ENCODE measurements at regions not wholly inside any gene's neighbourhood (a gene's known extent, or its start where the extent isn't known, plus 50 kb on each side); places are given as distances from the start of the nearest gene placed in this dataset.

DNA sequence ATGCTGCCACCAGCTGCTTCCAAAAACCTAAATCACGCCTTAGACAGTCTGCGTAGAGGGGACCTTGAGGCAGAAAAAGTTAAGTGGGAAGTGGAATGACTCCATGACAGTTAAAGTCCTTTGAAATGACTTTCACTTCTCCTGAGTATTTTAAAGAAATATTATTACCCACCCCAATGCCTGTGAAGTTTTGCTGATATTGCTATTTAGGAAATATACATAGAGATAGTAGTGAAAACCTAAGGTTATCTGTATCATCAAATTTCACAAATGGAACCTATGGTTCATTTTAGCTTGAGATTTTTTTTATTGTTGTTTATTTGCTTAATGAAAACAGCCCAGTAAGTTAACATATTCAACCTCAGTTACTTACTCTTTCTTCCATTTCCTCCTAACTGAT is 182.1 kb upstream of the FBXL4 start:
- Mint-ChIP-seq H3K4me3 (no peak overlapping the region), H3K36me3 (ENCODE audit: low read depth) (no peaks in the 10 kb centered on the region), H3K4me1 (ENCODE audit: low read depth) (peaks cover 10% of the 10 kb centered on the region), H3K27me3 (peaks cover 5% of the 10 kb centered on the region), H3K27ac (peak overlapping the region; percentile 60), H3K9me3 (no peaks in the 10 kb centered on the region)
- intact Hi-C loops (cut with micrococcal nuclease), result no loop called here

DNA sequence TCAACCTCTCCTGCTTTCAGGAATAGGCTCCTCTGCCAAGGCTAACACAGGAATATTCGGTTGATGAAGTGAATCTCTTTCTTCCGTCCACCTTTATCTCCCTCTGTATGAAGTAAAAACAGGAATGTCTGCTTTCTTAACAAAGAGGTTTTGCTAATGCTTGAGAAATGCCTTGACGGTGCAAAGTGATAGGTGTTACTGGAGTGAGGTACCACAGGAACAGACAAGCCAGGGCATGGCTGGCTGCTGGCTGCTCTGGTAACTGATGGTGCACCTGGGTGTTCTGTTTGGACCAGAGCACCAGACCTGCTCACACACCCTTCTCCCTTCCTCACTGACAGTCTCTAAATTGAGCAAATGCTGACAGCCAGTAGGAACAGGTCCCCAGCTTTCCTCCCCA is 174.0 kb upstream of the FBXL4 start:
- Mint-ChIP-seq H3K4me1 (ENCODE audit: low read depth) (no peaks in the 10 kb centered on the region), H3K27me3 (peaks cover 6% of the 10 kb centered on the region), H3K9me3 (no peaks in the 10 kb centered on the region), H3K4me3 (no peak overlapping the region), H3K36me3 (ENCODE audit: low read depth) (no peaks in the 10 kb centered on the region), H3K27ac (no peak overlapping the region)
- intact Hi-C loops (cut with micrococcal nuclease), result no loop called here

DNA sequence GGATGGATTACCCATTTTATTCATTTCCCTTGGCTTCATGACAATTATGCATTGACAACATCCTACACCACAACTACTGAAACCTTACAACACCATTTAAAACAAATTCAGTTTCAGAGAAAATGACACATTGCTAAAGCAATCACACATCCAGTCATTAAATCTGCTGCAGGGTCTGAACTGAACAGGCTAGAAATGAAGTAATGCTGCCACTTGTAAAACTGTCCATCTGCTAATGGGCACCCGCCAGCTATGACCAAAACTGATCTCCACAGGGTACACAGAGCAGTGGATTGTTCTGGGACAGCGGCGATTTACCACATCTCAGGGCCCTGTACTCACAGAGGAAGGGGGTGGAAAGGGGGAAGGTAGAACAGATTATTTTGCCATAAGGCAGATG is 172.9 kb upstream of the FBXL4 start:
- Mint-ChIP-seq H3K9me3 (no peaks in the 10 kb centered on the region), H3K27me3 (peaks cover 4% of the 10 kb centered on the region), H3K4me3 (no peak overlapping the region), H3K36me3 (ENCODE audit: low read depth) (no peaks in the 10 kb centered on the region), H3K4me1 (ENCODE audit: low read depth) (no peaks in the 10 kb centered on the region), H3K27ac (no peak overlapping the region)
- intact Hi-C loops (cut with micrococcal nuclease), result no loop called here

DNA sequence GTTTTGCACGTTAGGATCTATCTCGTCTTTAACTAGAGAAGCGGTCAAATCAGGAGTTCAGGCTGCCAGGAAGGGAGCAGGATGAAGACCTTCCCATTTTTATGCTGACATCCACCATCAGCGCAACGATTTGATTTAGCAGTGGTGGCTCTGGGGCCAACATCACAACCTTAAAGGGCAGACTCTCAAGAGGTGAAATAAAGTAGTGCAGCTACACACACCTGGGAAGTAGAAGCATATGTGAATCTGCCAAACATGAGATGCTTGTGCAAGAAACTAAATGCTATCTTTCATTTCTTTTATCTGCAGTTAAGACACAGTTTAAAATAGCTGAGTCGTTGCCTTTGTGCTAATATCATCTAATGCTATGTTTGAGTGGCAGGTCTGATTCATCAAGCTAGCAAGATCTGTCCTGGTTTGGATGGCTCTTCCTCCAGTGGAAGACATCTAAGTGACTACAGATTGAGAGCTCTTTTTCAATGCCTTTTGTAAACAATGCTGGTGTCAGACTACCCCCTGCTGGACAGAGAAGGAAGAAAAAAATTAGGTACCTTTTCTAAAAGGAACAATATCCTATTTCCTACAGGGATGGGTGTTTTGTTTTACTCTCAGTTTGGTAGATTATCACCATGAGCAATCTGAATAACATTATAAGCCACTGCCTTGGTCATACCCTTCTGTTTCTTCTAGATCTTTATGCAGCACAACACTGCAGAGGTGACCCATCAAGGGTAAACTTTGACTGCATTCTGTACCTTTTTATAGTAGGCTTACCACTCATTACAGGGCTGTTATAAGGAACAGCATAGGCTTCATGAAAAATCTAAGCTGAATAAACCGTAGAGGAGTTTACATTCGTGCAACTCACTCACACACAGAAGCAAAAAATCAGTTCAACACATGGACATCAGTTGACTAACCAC is 171.6 kb upstream of the FBXL4 start:
- Mint-ChIP-seq H3K27me3 (peaks cover 4% of the 10 kb centered on the region), H3K4me3 (no peak overlapping the region)

DNA sequence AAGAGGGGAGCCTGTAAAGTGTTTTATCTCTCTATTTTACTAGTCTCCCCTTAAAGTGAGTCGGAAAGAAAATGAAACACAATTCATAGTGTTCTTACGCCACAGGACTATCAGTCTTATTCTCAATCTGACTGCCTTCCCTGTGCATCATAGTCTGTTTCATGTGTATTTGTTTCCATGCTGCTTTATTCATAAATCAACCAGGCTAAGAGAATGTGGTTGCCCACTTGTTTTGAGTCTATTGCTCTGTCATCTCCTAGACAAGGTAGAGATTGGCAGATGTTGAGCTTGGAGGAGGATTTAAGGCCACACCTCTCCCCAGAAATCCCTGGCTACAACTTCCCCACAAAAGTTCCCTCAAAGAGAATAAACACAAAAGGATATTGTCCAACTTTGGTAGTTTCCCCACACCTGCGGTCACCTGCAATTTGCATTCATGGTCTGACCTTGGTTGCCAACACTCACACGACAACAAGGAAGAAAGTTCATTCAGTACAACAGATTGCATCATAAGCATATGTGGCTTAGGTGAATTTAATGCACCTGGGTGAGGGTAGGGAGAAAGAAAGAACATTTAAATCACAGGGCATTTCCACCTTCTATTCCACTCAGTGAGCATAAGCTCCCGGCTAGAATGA is 167.1 kb upstream of the FBXL4 start:
- no peak overlapping the region for H3K4me3 Mint-ChIP-seq
- H3K27ac Mint-ChIP-seq, result no peak overlapping the region

More for the DNA sequence above, 171.6 kb upstream of the FBXL4 start:
- H3K36me3 Mint-ChIP-seq (ENCODE audit: low read depth), result no peaks in the 10 kb centered on the region
- H3K4me1 Mint-ChIP-seq (ENCODE audit: low read depth), result no peaks in the 10 kb centered on the region
- H3K9me3 Mint-ChIP-seq, result no peaks in the 10 kb centered on the region
- no peak overlapping the region for H3K27ac Mint-ChIP-seq
- intact Hi-C loops (cut with micrococcal nuclease), result loop anchor here (1.0 to 5.0 kb wide), 3 partner anchors 274 to 1932 kb away; no protein-coding TSS in a partner anchor

DNA sequence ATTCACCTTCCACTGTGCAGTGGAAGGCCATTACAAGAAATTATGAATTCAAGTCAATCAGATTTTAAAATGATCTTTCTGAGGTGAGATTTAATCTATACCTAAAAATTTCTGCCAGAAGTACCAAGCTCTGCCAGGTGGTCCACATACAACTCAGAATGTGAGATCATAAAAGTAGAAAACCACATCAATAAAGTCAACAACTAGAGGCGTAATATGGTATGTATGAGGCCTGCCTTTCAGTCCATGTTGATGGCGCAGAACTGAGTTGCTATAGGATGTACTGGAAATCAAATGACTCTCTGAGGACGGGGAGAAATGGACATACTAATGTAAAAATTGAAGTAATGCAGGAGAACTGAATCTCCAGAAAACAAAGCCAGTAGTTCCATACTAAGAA is 163.8 kb upstream of the FBXL4 start:
- Mint-ChIP-seq H3K9me3 (no peaks in the 10 kb centered on the region), H3K36me3 (ENCODE audit: low read depth) (no peaks in the 10 kb centered on the region), H3K27me3 (peaks cover 5% of the 10 kb centered on the region), H3K4me1 (ENCODE audit: low read depth) (no peaks in the 10 kb centered on the region), H3K27ac (no peak overlapping the region), H3K4me3 (no peak overlapping the region)
- intact Hi-C loops (cut with micrococcal nuclease), result no loop called here

More for the DNA sequence above, 167.1 kb upstream of the FBXL4 start:
- H3K27me3 Mint-ChIP-seq, result peaks cover 5% of the 10 kb centered on the region
- intact Hi-C loops (cut with micrococcal nuclease), result loop anchor here (5.0 kb wide), 1 partner anchor 1928 kb away; no protein-coding TSS in a partner anchor
- H3K9me3 Mint-ChIP-seq, result no peaks in the 10 kb centered on the region
- H3K36me3 Mint-ChIP-seq (ENCODE audit: low read depth), result no peaks in the 10 kb centered on the region
- no peaks in the 10 kb centered on the region for H3K4me1 Mint-ChIP-seq (ENCODE audit: low read depth)

DNA sequence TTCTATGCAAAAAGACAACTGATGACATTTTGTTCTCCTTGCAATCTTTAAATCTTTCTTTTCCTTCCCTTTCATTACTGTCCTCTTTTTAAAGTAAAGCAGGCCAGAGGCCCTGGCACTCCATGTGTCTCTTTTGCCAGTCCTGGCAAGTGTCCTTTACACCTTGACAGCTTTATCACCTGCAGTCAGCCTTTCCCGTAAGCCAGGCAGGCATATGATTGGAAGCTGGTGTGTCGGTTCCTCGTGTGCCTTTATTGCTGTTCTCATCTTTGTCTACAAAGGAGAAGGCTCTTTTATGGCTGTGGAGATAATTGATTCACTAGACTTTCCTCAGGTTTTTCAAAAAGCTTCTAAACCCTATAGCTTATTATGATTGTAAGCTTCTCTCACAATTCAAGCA is 162.3 kb upstream of the FBXL4 start:
- no peaks in the 10 kb centered on the region for H3K4me1 Mint-ChIP-seq (ENCODE audit: low read depth)
- H3K27me3 Mint-ChIP-seq, result peaks cover 5% of the 10 kb centered on the region
- no peak overlapping the region for H3K4me3 Mint-ChIP-seq
- H3K9me3 Mint-ChIP-seq, result no peaks in the 10 kb centered on the region
- H3K27ac Mint-ChIP-seq, result no peak overlapping the region
- H3K36me3 Mint-ChIP-seq (ENCODE audit: low read depth), result no peaks in the 10 kb centered on the region
- intact Hi-C loops (cut with micrococcal nuclease), result no loop called here

DNA sequence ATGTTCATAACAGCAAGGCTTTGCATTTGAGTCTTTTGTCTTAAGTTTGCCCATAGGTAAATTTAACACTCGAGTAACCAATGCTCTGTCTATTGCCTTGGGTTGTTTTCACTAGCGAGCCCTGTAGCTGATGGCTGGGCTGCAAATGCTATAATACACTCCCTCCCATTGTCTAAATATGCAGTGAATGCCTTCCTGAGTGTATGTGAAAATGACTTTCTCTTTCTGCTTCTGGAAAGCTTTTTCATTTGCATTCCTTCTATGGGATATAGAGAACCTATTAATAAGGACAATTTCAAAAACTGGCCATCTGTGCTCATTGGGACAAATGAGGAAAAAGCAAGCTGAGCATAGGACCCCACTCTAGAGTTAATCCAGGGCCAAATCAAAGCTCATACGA is 156.5 kb upstream of the FBXL4 start:
- no peaks in the 10 kb centered on the region for H3K36me3 Mint-ChIP-seq (ENCODE audit: low read depth)
- H3K27me3 Mint-ChIP-seq, result peaks cover 1% of the 10 kb centered on the region
- no peaks in the 10 kb centered on the region for H3K4me1 Mint-ChIP-seq (ENCODE audit: low read depth)
- H3K4me3 Mint-ChIP-seq, result no peak overlapping the region
- intact Hi-C loops (cut with micrococcal nuclease), result no loop called here
- H3K9me3 Mint-ChIP-seq, result no peaks in the 10 kb centered on the region
- no peak overlapping the region for H3K27ac Mint-ChIP-seq

DNA sequence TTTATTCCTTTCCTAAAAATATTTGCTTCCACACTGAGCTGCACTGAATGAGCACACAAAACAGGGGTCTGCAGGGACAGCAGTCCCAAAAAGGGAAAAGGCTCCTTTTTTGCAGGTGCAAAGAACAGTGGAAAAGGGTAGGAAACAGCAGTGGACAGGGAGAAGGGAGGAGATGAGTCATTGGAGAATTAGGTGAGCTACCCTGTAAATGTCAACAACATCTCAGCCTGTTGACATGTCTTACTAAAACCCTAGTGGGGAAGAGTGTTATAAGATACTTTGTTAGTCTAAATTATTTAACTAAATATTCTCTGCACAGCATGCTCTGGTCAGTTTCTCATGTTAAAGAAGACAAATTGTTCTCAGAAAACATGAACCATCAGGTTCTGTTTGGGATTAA is 151.5 kb upstream of the FBXL4 start:
- Mint-ChIP-seq H3K36me3 (ENCODE audit: low read depth) (no peaks in the 10 kb centered on the region), H3K9me3 (no peaks in the 10 kb centered on the region), H3K4me3 (no peak overlapping the region), H3K4me1 (ENCODE audit: low read depth) (no peaks in the 10 kb centered on the region), H3K27me3 (peaks cover 1% of the 10 kb centered on the region), H3K27ac (no peak overlapping the region)
- intact Hi-C loops (cut with micrococcal nuclease), result no loop called here

DNA sequence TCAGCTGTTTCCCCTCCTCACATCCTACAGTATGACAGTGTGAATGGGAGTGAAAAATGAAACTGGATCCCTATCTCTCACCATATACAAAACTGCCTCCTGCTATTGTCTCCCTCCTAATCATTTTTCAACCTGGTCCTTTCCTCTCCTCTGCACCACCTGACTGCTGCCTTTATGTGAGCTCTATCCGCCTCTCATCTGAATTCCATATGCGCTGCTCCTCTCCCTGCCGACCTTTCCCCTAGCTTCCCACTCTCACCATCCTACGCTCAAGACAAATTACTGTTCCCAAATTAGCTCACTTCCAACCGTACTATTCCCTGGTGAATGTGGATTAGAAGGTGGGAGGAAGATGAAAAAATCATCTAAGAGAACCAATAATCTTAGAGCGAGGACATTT is 148.4 kb upstream of the FBXL4 start:
- H3K36me3 Mint-ChIP-seq (ENCODE audit: low read depth), result no peaks in the 10 kb centered on the region
- no peaks in the 10 kb centered on the region for H3K4me1 Mint-ChIP-seq (ENCODE audit: low read depth)
- no peak overlapping the region for H3K27ac Mint-ChIP-seq
- intact Hi-C loops (cut with micrococcal nuclease), result no loop called here
- peaks cover 8% of the 10 kb centered on the region for H3K27me3 Mint-ChIP-seq
- H3K4me3 Mint-ChIP-seq, result no peak overlapping the region
- H3K9me3 Mint-ChIP-seq, result no peaks in the 10 kb centered on the region

DNA sequence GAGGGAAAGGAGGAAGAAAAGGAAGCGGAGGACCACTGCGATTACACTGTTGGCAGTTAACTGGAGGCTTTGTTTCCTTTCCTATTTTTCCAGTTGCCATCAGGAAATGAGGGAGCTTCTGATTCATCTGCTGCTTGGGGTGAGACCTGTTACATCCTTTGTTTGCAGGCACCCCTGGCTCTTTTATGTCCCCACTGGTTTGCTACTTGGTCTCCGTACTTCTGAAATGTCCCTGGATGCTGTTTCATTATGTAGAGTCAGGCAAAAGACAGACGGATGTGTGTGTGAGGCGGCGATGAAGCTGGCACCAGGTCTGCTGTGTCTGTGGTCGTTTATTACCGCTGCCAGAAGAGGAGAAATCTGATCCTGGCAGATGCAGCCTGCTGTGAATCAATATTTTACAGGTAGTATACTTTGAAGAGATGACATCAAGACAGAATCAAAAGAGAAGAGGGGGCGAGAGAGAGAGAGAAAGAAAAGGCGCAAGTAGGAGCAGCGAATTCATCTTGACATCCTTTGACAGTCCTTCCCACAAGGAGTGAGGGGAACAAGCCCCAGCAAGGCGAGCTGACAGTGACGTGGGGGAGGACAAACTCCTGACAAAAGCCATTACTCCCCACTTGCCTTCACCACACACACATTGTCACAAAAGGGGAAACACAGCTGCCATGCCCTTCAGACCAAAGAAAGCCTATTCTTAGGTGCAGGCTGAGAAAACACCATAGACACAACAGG is 145.9 kb upstream of the FBXL4 start:
- Mint-ChIP-seq H3K4me3 (no peak overlapping the region), H3K4me1 (ENCODE audit: low read depth) (no peaks in the 10 kb centered on the region), H3K36me3 (ENCODE audit: low read depth) (no peaks in the 10 kb centered on the region), H3K9me3 (no peaks in the 10 kb centered on the region), H3K27me3 (peaks cover 8% of the 10 kb centered on the region), H3K27ac (no peak overlapping the region)
- intact Hi-C loops (cut with micrococcal nuclease), result no loop called here

DNA sequence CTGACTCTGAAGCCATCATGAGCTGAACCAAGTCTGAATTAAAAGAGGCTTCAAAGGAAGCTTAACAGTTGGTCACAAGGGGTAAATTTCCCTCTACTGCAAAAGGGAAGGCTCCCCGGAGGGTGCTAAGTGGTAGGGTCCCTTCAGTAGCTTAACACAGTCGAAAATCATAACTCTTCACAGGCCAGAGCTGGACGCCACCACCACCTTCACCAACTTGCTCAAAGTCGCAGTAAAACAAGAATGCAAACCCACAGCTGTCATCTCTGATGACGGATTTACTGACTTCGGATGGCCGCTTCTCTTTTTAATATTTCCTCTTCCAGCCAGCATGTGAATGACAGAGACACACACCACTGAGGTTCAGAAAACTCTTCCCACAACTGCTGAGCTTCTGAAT is 144.7 kb upstream of the FBXL4 start:
- H3K27me3 Mint-ChIP-seq, result peaks cover 8% of the 10 kb centered on the region
- no peaks in the 10 kb centered on the region for H3K36me3 Mint-ChIP-seq (ENCODE audit: low read depth)
- no peak overlapping the region for H3K27ac Mint-ChIP-seq
- no peak overlapping the region for H3K4me3 Mint-ChIP-seq
- intact Hi-C loops (cut with micrococcal nuclease), result no loop called here
- H3K9me3 Mint-ChIP-seq, result no peaks in the 10 kb centered on the region
- no peaks in the 10 kb centered on the region for H3K4me1 Mint-ChIP-seq (ENCODE audit: low read depth)

DNA sequence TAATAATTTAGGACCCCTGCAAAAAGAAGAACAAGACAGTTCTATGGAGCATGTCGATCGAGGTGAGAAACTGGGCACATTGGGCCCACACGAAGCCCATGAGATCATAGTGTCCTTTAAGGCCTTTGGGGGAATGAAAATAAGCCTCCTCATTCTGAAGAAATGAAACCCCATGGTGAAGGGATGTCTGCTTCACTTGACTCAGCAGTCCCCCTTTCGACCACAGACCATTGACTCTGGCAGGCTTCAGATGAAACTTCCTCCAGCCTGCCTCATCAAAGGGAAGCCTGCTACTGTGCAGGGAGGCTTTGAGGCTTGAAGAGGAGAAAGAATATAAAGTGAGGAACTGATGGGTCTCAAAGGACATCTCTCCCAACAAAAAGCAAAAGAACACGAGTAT is 144.2 kb upstream of the FBXL4 start:
- intact Hi-C loops (cut with micrococcal nuclease), result no loop called here
- H3K27me3 Mint-ChIP-seq, result peaks cover 8% of the 10 kb centered on the region
- no peaks in the 10 kb centered on the region for H3K36me3 Mint-ChIP-seq (ENCODE audit: low read depth)
- H3K9me3 Mint-ChIP-seq, result no peaks in the 10 kb centered on the region
- H3K27ac Mint-ChIP-seq, result no peak overlapping the region
- H3K4me1 Mint-ChIP-seq (ENCODE audit: low read depth), result no peaks in the 10 kb centered on the region
- no peak overlapping the region for H3K4me3 Mint-ChIP-seq

DNA sequence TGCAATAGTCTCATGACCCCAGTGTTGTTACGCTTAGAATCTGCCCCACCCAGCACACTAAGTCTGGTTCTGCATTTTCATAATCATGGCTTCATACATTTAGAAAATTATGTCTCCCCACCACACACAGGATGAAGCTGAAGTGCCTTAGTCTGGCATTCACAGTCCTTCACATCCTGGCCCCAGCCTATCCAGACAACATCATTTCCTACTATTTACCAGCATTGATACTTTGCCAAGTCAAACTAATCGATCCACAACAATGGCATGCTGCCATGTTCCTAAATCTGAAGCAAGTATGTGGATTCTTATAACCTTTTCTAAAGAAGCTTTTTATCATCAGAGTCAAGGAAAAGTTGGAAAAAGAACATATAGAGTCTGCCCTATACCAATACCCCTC is 132.4 kb upstream of the FBXL4 start:
- H3K27me3 Mint-ChIP-seq, result no peaks in the 10 kb centered on the region
- no peak overlapping the region for H3K27ac Mint-ChIP-seq
- no peaks in the 10 kb centered on the region for H3K9me3 Mint-ChIP-seq
- intact Hi-C loops (cut with micrococcal nuclease), result no loop called here
- no peaks in the 10 kb centered on the region for H3K4me1 Mint-ChIP-seq (ENCODE audit: low read depth)
- no peak overlapping the region for H3K4me3 Mint-ChIP-seq
- no peaks in the 10 kb centered on the region for H3K36me3 Mint-ChIP-seq (ENCODE audit: low read depth)

Data from dendritic cell treated with granulocyte-macrophage colony-stimulating factor and Interleukin-4, amounts not matched to agents 40 ng/mL and 50 ng/mL, for 4 days (primary cell).